ENCODE measurements at regions not wholly inside any gene's neighbourhood (a gene's known extent, or its start where the extent isn't known, plus 50 kb on each side); places are given as distances from the start of the nearest gene placed in this dataset.

- H3K36me3 ChIP-seq (ENCODE audit: control insufficient read depth in 1 of 2, insufficient read depth in 2 of 2, low read length in 2 of 2): no peaks in the 10 kb centered on the region
- H3K27me3 ChIP-seq (ENCODE audit: control insufficient read depth in 1 of 2, insufficient read depth in 2 of 2, low read length in 2 of 2): no peaks in the 10 kb centered on the region
- H3K9ac ChIP-seq (ENCODE audit: low read depth in 1 of 2, low read length in 2 of 2): no peak overlapping the region
- no peaks in the 10 kb centered on the region for H3K9me3 ChIP-seq (ENCODE audit: control insufficient read depth in 1 of 2, low read length in 2 of 2)
- no peak overlapping the region for H3K4me3 ChIP-seq (ENCODE audit: low read depth in 1 of 2, low read length in 2 of 2)
- H3K4me1 ChIP-seq (ENCODE audit: control insufficient read depth in 1 of 2, insufficient read depth in 2 of 2, low read length in 2 of 2): no peaks in the 10 kb centered on the region
- no peak overlapping the region for H3K27ac ChIP-seq (ENCODE audit: low read depth, low read length)
These were observed 230.6 kb upstream of the DACH1 start for GRCh38 chr13:72097568-72097967.

DNA sequence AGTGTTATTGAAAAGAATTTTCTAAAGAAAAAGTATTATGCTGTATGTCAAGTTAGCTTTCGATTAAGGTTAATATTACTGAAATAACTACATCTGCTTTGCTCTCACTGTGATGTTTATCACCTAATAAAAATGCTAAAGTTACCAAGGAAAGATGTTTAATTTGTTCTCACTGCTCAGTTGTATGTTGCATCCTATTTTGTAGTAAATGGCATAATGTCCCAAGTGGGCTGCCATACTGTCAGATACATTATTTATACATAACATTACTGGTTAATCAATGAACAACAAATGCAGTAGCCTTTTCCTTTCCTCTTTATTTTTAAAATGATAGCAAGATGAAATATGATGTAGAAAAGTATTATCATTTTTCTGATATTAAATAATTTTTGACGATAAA lies 226.3 kb upstream of the DACH1 start:
- no peak overlapping the region for H3K27ac ChIP-seq (ENCODE audit: low read depth, low read length)
- no peaks in the 10 kb centered on the region for H3K9me3 ChIP-seq (ENCODE audit: control insufficient read depth in 1 of 2, low read length in 2 of 2)
- H3K4me1 ChIP-seq (ENCODE audit: control insufficient read depth in 1 of 2, insufficient read depth in 2 of 2, low read length in 2 of 2): no peaks in the 10 kb centered on the region
- H3K9ac ChIP-seq (ENCODE audit: low read depth in 1 of 2, low read length in 2 of 2): no peak overlapping the region
- no peaks in the 10 kb centered on the region for H3K36me3 ChIP-seq (ENCODE audit: control insufficient read depth in 1 of 2, insufficient read depth in 2 of 2, low read length in 2 of 2)
- no peak overlapping the region for H3K4me3 ChIP-seq (ENCODE audit: low read depth in 1 of 2, low read length in 2 of 2)
- no peaks in the 10 kb centered on the region for H3K27me3 ChIP-seq (ENCODE audit: control insufficient read depth in 1 of 2, insufficient read depth in 2 of 2, low read length in 2 of 2)

DNA sequence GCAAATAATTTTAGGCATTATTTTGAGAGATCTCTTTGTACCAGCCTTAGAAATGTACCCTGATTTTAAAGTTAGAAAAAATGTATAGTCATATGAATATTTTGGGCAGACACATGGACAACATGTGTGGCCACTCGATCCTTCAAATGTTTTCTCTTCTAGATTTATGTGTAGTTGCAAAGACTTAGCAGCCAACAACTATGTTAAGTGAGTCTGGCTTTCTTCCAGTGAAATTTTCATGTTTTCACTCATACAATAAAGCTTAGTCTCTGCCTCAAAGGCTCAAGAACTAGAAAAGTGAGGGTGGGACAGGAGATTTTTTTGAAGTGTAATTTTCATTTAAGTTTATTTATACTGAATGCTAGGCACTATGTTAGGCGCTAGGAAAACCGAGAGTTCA lies 207.7 kb upstream of the DACH1 start:
- Histone ChIP-seq H3K27me3 (ENCODE audit: control insufficient read depth in 1 of 2, insufficient read depth in 2 of 2, low read length in 2 of 2) (no peaks in the 10 kb centered on the region), H3K9ac (ENCODE audit: low read depth in 1 of 2, low read length in 2 of 2) (no peak overlapping the region), H3K36me3 (ENCODE audit: control insufficient read depth in 1 of 2, insufficient read depth in 2 of 2, low read length in 2 of 2) (no peaks in the 10 kb centered on the region), H3K4me3 (ENCODE audit: low read depth in 1 of 2, low read length in 2 of 2) (no peak overlapping the region), H3K4me1 (ENCODE audit: control insufficient read depth in 1 of 2, insufficient read depth in 2 of 2, low read length in 2 of 2) (no peaks in the 10 kb centered on the region), H3K9me3 (ENCODE audit: control insufficient read depth in 1 of 2, low read length in 2 of 2) (no peaks in the 10 kb centered on the region), H3K27ac (ENCODE audit: low read depth, low read length) (no peak overlapping the region)

DNA sequence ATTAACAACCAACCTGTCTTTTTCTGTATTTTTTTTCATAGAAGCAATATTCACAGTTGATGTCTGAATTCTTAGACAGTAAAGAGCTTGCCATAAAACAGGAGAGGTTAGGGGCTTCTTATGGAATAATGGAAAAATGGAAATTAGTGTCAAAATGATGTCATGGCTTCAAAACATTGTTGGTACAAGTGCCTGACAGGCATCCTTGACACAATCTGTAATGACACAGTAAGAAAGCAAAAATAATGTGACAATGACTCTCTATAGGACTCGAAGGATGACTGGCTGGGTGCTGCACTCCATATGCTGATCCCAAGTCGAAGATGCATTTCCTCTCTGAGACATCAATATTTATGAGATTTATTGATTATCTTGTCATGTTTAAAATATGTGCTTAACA lies 205.3 kb upstream of the DACH1 start:
- peaks cover 0 to 3% of the 10 kb centered on the region in 2 donors for H3K9me3 ChIP-seq (ENCODE audit: control insufficient read depth in 1 of 2, low read length in 2 of 2)
- H3K27ac ChIP-seq (ENCODE audit: low read depth, low read length): no peak overlapping the region
- H3K4me1 ChIP-seq (ENCODE audit: control insufficient read depth in 1 of 2, insufficient read depth in 2 of 2, low read length in 2 of 2): no peaks in the 10 kb centered on the region
- no peak overlapping the region for H3K9ac ChIP-seq (ENCODE audit: low read depth in 1 of 2, low read length in 2 of 2)
- no peaks in the 10 kb centered on the region for H3K36me3 ChIP-seq (ENCODE audit: control insufficient read depth in 1 of 2, insufficient read depth in 2 of 2, low read length in 2 of 2)
- H3K27me3 ChIP-seq (ENCODE audit: control insufficient read depth in 1 of 2, insufficient read depth in 2 of 2, low read length in 2 of 2): no peaks in the 10 kb centered on the region
- H3K4me3 ChIP-seq (ENCODE audit: low read depth in 1 of 2, low read length in 2 of 2): no peak overlapping the region

GRCh38 chr13:72071713-72072112 lies 204.7 kb upstream of the DACH1 start:
- no peaks in the 10 kb centered on the region for H3K4me1 ChIP-seq (ENCODE audit: control insufficient read depth in 1 of 2, insufficient read depth in 2 of 2, low read length in 2 of 2)
- H3K9me3 ChIP-seq (ENCODE audit: control insufficient read depth in 1 of 2, low read length in 2 of 2): peaks cover 0 to 3% of the 10 kb centered on the region in 2 donors
- H3K27me3 ChIP-seq (ENCODE audit: control insufficient read depth in 1 of 2, insufficient read depth in 2 of 2, low read length in 2 of 2): no peaks in the 10 kb centered on the region
- H3K4me3 ChIP-seq (ENCODE audit: low read depth in 1 of 2, low read length in 2 of 2): no peak overlapping the region
- H3K9ac ChIP-seq (ENCODE audit: low read depth in 1 of 2, low read length in 2 of 2): no peak overlapping the region
- H3K36me3 ChIP-seq (ENCODE audit: control insufficient read depth in 1 of 2, insufficient read depth in 2 of 2, low read length in 2 of 2): no peaks in the 10 kb centered on the region
- H3K27ac ChIP-seq (ENCODE audit: low read depth, low read length): no peak overlapping the region

DNA sequence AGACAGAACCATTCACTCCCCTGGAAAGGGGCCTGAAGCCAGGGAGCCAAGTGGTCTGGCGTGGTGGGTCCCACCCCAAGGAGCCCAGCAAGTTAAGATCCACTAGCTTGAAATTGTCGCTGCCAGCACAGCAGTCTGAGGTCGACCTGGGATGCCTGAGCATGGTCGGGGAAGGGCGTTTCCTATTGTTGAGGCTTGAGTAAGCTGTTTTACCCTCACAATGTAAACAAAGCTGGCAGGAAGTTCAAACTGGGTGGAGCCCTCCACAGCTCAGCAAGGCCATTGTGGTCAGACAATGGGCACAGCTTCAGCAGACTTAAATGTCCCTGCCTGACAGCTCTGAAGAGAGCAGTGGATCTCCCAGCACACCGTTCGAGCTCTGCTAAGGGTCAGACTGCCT lies 195.6 kb upstream of the DACH1 start:
- peaks cover 0 to 2% of the 10 kb centered on the region in 2 donors for H3K9me3 ChIP-seq (ENCODE audit: control insufficient read depth in 1 of 2, low read length in 2 of 2)
- H3K9ac ChIP-seq (ENCODE audit: low read depth in 1 of 2, low read length in 2 of 2): no peak overlapping the region
- H3K4me1 ChIP-seq (ENCODE audit: control insufficient read depth in 1 of 2, insufficient read depth in 2 of 2, low read length in 2 of 2): no peaks in the 10 kb centered on the region
- no peak overlapping the region for H3K27ac ChIP-seq (ENCODE audit: low read depth, low read length)
- H3K27me3 ChIP-seq (ENCODE audit: control insufficient read depth in 1 of 2, insufficient read depth in 2 of 2, low read length in 2 of 2): no peaks in the 10 kb centered on the region
- H3K36me3 ChIP-seq (ENCODE audit: control insufficient read depth in 1 of 2, insufficient read depth in 2 of 2, low read length in 2 of 2): no peaks in the 10 kb centered on the region
- H3K4me3 ChIP-seq (ENCODE audit: low read depth in 1 of 2, low read length in 2 of 2): no peak overlapping the region

- H3K4me1 ChIP-seq (ENCODE audit: control insufficient read depth in 1 of 2, insufficient read depth in 2 of 2, low read length in 2 of 2): no peaks in the 10 kb centered on the region
- H3K36me3 ChIP-seq (ENCODE audit: control insufficient read depth in 1 of 2, insufficient read depth in 2 of 2, low read length in 2 of 2): no peaks in the 10 kb centered on the region
- no peak overlapping the region for H3K9ac ChIP-seq (ENCODE audit: low read depth in 1 of 2, low read length in 2 of 2)
- no peaks in the 10 kb centered on the region for H3K9me3 ChIP-seq (ENCODE audit: control insufficient read depth in 1 of 2, low read length in 2 of 2)
- no peak overlapping the region for H3K27ac ChIP-seq (ENCODE audit: low read depth, low read length)
- no peak overlapping the region for H3K4me3 ChIP-seq (ENCODE audit: low read depth in 1 of 2, low read length in 2 of 2)
- H3K27me3 ChIP-seq (ENCODE audit: control insufficient read depth in 1 of 2, insufficient read depth in 2 of 2, low read length in 2 of 2): no peaks in the 10 kb centered on the region
These were observed 194.6 kb upstream of the DACH1 start for GRCh38 chr13:72061613-72062012.

DNA sequence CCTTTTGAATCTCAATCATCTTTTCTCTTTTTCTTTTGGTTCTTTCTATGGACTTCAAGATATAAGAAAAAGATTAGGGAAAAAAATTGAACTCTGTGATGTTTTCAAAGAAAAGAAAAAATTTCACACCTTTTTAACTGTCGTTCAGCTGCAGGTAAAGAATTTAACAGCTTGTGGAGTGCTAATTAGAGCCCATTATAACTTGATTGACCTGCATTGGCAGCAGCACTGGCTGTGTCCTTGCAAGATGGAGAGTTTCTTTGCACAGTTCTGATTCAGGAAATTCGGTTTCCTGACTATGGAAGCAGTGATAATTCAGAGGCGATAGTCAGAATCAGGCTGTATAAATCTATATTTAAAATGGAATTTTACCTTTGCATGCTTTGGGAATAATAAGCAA lies 183.2 kb upstream of the DACH1 start:
- Histone ChIP-seq H3K9ac (ENCODE audit: low read depth in 1 of 2, low read length in 2 of 2) (no peak overlapping the region), H3K36me3 (ENCODE audit: control insufficient read depth in 1 of 2, insufficient read depth in 2 of 2, low read length in 2 of 2) (no peaks in the 10 kb centered on the region), H3K4me3 (ENCODE audit: low read depth in 1 of 2, low read length in 2 of 2) (no peak overlapping the region), H3K27ac (ENCODE audit: low read depth, low read length) (no peak overlapping the region), H3K9me3 (ENCODE audit: control insufficient read depth in 1 of 2, low read length in 2 of 2) (no peaks in the 10 kb centered on the region), H3K4me1 (ENCODE audit: control insufficient read depth in 1 of 2, insufficient read depth in 2 of 2, low read length in 2 of 2) (no peaks in the 10 kb centered on the region), H3K27me3 (ENCODE audit: control insufficient read depth in 1 of 2, insufficient read depth in 2 of 2, low read length in 2 of 2) (no peaks in the 10 kb centered on the region)

- H3K9ac ChIP-seq (ENCODE audit: low read depth in 1 of 2, low read length in 2 of 2): no peak overlapping the region
- no peak overlapping the region for H3K27ac ChIP-seq (ENCODE audit: low read depth, low read length)
- no peaks in the 10 kb centered on the region for H3K4me1 ChIP-seq (ENCODE audit: control insufficient read depth in 1 of 2, insufficient read depth in 2 of 2, low read length in 2 of 2)
- H3K36me3 ChIP-seq (ENCODE audit: control insufficient read depth in 1 of 2, insufficient read depth in 2 of 2, low read length in 2 of 2): no peaks in the 10 kb centered on the region
- no peaks in the 10 kb centered on the region for H3K27me3 ChIP-seq (ENCODE audit: control insufficient read depth in 1 of 2, insufficient read depth in 2 of 2, low read length in 2 of 2)
- no peak overlapping the region for H3K4me3 ChIP-seq (ENCODE audit: low read depth in 1 of 2, low read length in 2 of 2)
- H3K9me3 ChIP-seq (ENCODE audit: control insufficient read depth in 1 of 2, low read length in 2 of 2): no peaks in the 10 kb centered on the region
These were observed 176.4 kb upstream of the DACH1 start for GRCh38 chr13:72043366-72043765.

DNA sequence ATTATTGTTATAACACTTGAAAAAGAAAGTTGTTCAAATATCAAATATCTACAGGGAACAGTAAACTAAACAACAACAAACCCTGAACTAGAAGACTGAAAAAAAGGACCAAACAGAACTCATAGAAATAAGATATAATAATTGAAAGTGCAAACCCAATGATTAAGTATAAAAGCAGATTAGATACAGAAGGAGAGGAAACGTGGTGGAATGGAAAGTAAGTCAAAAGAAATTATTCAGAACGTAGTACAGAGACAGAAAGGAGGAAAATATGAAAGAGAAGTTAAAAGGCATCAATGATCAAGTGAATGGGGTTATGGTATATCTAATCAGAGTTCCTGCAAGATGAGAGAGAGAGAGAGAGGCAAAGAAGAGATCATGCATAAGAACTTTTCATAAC lies 174.2 kb upstream of the DACH1 start:
- H3K9me3 ChIP-seq (ENCODE audit: control insufficient read depth in 1 of 2, low read length in 2 of 2): no peaks in the 10 kb centered on the region
- H3K4me1 ChIP-seq (ENCODE audit: control insufficient read depth in 1 of 2, insufficient read depth in 2 of 2, low read length in 2 of 2): no peaks in the 10 kb centered on the region
- no peak overlapping the region for H3K4me3 ChIP-seq (ENCODE audit: low read depth in 1 of 2, low read length in 2 of 2)
- no peak overlapping the region for H3K9ac ChIP-seq (ENCODE audit: low read depth in 1 of 2, low read length in 2 of 2)
- H3K27ac ChIP-seq (ENCODE audit: low read depth, low read length): no peak overlapping the region
- H3K27me3 ChIP-seq (ENCODE audit: control insufficient read depth in 1 of 2, insufficient read depth in 2 of 2, low read length in 2 of 2): no peaks in the 10 kb centered on the region
- H3K36me3 ChIP-seq (ENCODE audit: control insufficient read depth in 1 of 2, insufficient read depth in 2 of 2, low read length in 2 of 2): no peaks in the 10 kb centered on the region

- Histone ChIP-seq H3K9ac (ENCODE audit: low read depth in 1 of 2, low read length in 2 of 2) (no peak overlapping the region), H3K9me3 (ENCODE audit: control insufficient read depth in 1 of 2, low read length in 2 of 2) (no peaks in the 10 kb centered on the region), H3K4me3 (ENCODE audit: low read depth in 1 of 2, low read length in 2 of 2) (no peak overlapping the region), H3K27me3 (ENCODE audit: control insufficient read depth in 1 of 2, insufficient read depth in 2 of 2, low read length in 2 of 2) (no peaks in the 10 kb centered on the region), H3K27ac (ENCODE audit: low read depth, low read length) (no peak overlapping the region), H3K4me1 (ENCODE audit: control insufficient read depth in 1 of 2, insufficient read depth in 2 of 2, low read length in 2 of 2) (no peaks in the 10 kb centered on the region), H3K36me3 (ENCODE audit: control insufficient read depth in 1 of 2, insufficient read depth in 2 of 2, low read length in 2 of 2) (no peaks in the 10 kb centered on the region)
These were observed 172.1 kb upstream of the DACH1 start for GRCh38 chr13:72039126-72039525.

Data from duodenal mucosa (tissue), 2 donors.